ENCODE measurements at regions not wholly inside any gene's neighbourhood (a gene's known extent, or its start where the extent isn't known, plus 50 kb on each side); places are given as distances from the start of the nearest gene placed in this dataset.

DNA sequence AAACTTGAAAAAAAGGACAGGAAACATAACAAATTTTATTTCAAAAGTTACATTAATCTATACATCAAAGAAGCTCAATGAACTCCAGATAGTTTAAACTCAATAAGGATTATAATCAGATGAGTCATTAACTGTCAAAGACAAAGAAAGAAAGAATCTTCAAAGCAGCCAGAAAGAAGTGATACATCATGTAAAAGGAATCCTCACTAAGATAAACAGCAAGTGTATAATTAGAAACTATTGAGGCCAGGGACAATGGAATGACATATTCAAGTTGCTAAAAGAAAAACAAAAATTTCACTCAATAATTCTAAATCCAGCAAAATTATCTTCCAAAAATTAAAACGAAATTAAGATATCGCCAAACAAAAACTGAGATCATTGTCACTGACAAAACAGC, 161.6 kb upstream of the NWD2 start:
- no peak overlapping the region for H3K4me3 ChIP-seq (ENCODE audit: low read length)
- H3K9me3 ChIP-seq (replicated peaks; ENCODE audit: control insufficient read depth, low read depth, low read length) = no peaks in the 10 kb centered on the region
- no peak for DNase-seq
- H3K4me1 ChIP-seq (ENCODE audit: control insufficient read depth, insufficient read depth, low read length) = no peaks in the 10 kb centered on the region
- no peaks in the 10 kb centered on the region for H3K36me3 ChIP-seq (ENCODE audit: control insufficient read depth, insufficient read depth, low read length)
- H3K27me3 ChIP-seq (ENCODE audit: control insufficient read depth, insufficient read depth, low read length) = no peaks in the 10 kb centered on the region
- H3K27ac ChIP-seq (ENCODE audit: low read length) = no peak overlapping the region
- WGBS (ENCODE audit: insufficient coverage) = no CpG with 5 or more reads among the region's 2 CpGs

DNA sequence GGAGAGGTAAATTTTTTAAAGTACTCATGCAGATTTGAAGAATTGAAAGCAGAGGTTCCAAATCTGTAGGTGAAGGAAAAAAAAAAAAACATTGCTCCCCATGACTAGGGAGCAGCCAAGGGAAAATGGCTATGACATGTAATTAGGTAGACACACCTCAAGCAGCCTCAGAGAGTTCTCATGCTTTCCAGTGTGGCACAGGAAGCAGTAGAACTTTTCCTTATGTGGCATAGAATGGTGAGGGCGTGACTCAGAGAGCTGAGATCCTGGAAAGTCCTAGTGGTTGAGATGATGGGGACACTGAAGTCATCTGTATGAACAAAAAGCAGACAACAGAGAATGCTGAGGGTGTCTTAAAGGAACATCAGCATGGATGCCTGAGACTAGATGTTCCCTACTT, 148.6 kb upstream of the NWD2 start:
- no peaks in the 10 kb centered on the region for H3K27me3 ChIP-seq (ENCODE audit: control insufficient read depth, insufficient read depth, low read length)
- DNase-seq = no peak
- WGBS (ENCODE audit: insufficient coverage) = no CpG with 5 or more reads among the region's 1 CpG
- H3K27ac ChIP-seq (ENCODE audit: low read length) = no peak overlapping the region
- no peaks in the 10 kb centered on the region for H3K4me1 ChIP-seq (ENCODE audit: control insufficient read depth, insufficient read depth, low read length)
- no peaks in the 10 kb centered on the region for H3K9me3 ChIP-seq (replicated peaks; ENCODE audit: control insufficient read depth, low read depth, low read length)
- no peak overlapping the region for H3K4me3 ChIP-seq (ENCODE audit: low read length)
- H3K36me3 ChIP-seq (ENCODE audit: control insufficient read depth, insufficient read depth, low read length) = no peaks in the 10 kb centered on the region

DNA sequence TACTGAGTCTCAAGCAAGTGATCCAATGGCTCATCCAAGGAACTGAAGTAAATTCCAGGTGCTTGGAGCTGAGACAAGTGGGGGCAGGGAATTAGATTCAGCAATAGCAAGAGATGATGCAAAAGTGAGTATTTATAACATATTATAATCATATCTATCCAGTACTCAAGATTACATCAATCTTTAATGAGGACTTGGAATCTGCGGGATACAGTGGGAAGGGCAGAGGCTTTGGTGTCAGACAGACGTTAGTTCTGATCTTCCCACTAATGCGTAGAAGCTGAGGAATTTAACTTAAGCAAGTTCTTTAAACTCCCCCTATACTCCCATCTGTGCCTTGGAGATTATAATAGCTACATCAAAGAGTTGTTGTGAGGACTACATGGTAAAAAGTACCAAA, 143.4 kb upstream of the NWD2 start:
- Histone ChIP-seq H3K27me3 (ENCODE audit: control insufficient read depth, insufficient read depth, low read length) (no peaks in the 10 kb centered on the region), H3K4me3 (ENCODE audit: low read length) (no peak overlapping the region), H3K36me3 (ENCODE audit: control insufficient read depth, insufficient read depth, low read length) (no peaks in the 10 kb centered on the region), H3K4me1 (ENCODE audit: control insufficient read depth, insufficient read depth, low read length) (no peaks in the 10 kb centered on the region), H3K27ac (ENCODE audit: low read length) (no peak overlapping the region), H3K9me3 (replicated peaks; ENCODE audit: control insufficient read depth, low read depth, low read length) (no peaks in the 10 kb centered on the region)
- no CpG with 5 or more reads among the region's 3 CpGs for WGBS (ENCODE audit: insufficient coverage)
- DNase-seq = no peak

DNA sequence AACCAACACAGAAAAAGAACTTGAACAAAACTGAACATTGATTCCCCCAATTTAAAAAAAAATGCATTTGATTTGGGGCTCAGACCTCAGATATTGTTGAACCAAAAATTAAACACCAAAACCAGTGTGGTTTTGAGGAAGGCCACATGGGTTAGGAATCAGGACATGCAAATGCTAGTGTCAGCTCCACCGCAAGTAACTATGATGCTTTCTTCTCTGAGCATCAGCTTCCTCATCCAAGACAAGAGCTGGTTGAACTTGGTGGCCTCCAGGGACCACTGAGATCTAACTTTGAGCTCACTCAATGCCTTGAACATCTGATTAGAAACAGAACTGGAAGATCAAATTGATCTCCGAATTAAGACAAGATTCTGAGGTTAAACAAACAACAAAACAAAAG, 142.9 kb upstream of the NWD2 start:
- Histone ChIP-seq H3K9me3 (replicated peaks; ENCODE audit: control insufficient read depth, low read depth, low read length) (no peaks in the 10 kb centered on the region), H3K4me3 (ENCODE audit: low read length) (no peak overlapping the region), H3K36me3 (ENCODE audit: control insufficient read depth, insufficient read depth, low read length) (no peaks in the 10 kb centered on the region), H3K4me1 (ENCODE audit: control insufficient read depth, insufficient read depth, low read length) (no peaks in the 10 kb centered on the region), H3K27ac (ENCODE audit: low read length) (no peak overlapping the region), H3K27me3 (ENCODE audit: control insufficient read depth, insufficient read depth, low read length) (no peaks in the 10 kb centered on the region)
- no peak for DNase-seq
- WGBS (ENCODE audit: insufficient coverage) = 100% methylated on average over 1 of the region's 2 CpGs

DNA sequence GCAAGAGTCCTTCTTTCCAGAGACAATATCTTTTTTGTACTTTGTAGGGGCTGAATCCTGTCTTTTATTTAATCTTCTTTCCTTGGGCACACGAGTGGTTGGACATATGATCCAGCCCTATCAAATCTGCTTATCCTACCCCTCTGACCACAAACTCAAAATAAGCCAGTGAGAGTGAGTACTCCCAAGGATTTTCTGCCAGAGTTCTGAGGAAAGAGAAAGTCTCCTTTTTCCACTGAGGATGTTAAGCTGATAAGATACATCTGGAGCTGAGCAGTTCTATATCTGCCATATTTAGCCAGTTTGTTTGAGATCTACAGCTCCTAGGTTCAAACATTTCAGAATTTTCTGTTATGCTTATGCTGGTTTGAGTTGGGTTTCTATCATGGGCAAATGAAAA, 134.8 kb upstream of the NWD2 start:
- Histone ChIP-seq H3K36me3 (ENCODE audit: control insufficient read depth, insufficient read depth, low read length) (no peaks in the 10 kb centered on the region), H3K27me3 (ENCODE audit: control insufficient read depth, insufficient read depth, low read length) (no peaks in the 10 kb centered on the region), H3K4me1 (ENCODE audit: control insufficient read depth, insufficient read depth, low read length) (no peaks in the 10 kb centered on the region), H3K27ac (ENCODE audit: low read length) (no peak overlapping the region), H3K9me3 (replicated peaks; ENCODE audit: control insufficient read depth, low read depth, low read length) (no peaks in the 10 kb centered on the region), H3K4me3 (ENCODE audit: low read length) (no peak overlapping the region)
- WGBS (ENCODE audit: insufficient coverage) = no CpG with 5 or more reads among the region's 1 CpG
- DNase-seq = no peak

DNA sequence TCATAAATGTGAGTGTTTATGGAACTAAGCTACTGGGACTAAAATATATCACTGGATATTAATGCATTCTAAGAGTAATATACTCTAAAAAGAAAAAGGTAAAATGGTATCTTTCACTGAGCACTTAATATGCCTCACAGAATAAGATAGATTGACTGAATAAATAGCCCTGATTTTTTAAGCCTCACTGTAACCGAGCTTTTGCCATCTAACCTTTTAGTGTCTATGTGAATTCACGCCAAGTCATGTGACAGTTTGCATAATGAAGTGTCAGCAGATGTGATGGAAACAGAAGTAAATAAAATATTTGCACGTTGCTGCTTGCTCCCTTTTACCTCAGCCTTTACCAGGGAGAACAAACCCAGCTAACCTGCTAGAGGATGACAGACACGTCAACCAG, 119.7 kb upstream of the NWD2 start:
- no peaks in the 10 kb centered on the region for H3K4me1 ChIP-seq (ENCODE audit: control insufficient read depth, insufficient read depth, low read length)
- H3K9me3 ChIP-seq (replicated peaks; ENCODE audit: control insufficient read depth, low read depth, low read length) = no peaks in the 10 kb centered on the region
- WGBS (ENCODE audit: insufficient coverage) = 80% methylated on average over 1 of the region's 4 CpGs
- H3K4me3 ChIP-seq (ENCODE audit: low read length) = no peak overlapping the region
- no peak for DNase-seq
- no peak overlapping the region for H3K27ac ChIP-seq (ENCODE audit: low read length)
- H3K36me3 ChIP-seq (ENCODE audit: control insufficient read depth, insufficient read depth, low read length) = no peaks in the 10 kb centered on the region
- H3K27me3 ChIP-seq (ENCODE audit: control insufficient read depth, insufficient read depth, low read length) = no peaks in the 10 kb centered on the region

DNA sequence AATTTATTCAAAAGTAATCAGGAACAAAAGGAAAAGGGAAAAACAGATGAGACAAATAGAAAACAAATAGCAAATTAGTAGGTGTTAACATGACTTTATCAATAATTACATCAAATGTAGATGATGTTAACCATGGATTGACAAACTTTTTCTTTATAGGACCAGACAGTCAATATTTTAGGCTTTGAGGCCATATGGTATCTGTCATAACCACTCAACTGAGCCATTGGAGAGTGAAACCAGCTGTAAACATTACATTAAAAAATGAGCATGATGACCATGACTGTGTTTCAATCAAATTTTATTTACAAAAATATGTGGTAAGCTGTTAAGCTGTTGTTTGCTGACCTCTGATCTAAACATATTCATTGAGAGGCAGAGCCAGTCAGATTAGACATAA, 118.5 kb upstream of the NWD2 start:
- no peak overlapping the region for H3K4me3 ChIP-seq (ENCODE audit: low read length)
- DNase-seq = no peak
- H3K36me3 ChIP-seq (ENCODE audit: control insufficient read depth, insufficient read depth, low read length) = no peaks in the 10 kb centered on the region
- no peaks in the 10 kb centered on the region for H3K9me3 ChIP-seq (replicated peaks; ENCODE audit: control insufficient read depth, low read depth, low read length)
- no peaks in the 10 kb centered on the region for H3K4me1 ChIP-seq (ENCODE audit: control insufficient read depth, insufficient read depth, low read length)
- no peak overlapping the region for H3K27ac ChIP-seq (ENCODE audit: low read length)
- no peaks in the 10 kb centered on the region for H3K27me3 ChIP-seq (ENCODE audit: control insufficient read depth, insufficient read depth, low read length)

DNA sequence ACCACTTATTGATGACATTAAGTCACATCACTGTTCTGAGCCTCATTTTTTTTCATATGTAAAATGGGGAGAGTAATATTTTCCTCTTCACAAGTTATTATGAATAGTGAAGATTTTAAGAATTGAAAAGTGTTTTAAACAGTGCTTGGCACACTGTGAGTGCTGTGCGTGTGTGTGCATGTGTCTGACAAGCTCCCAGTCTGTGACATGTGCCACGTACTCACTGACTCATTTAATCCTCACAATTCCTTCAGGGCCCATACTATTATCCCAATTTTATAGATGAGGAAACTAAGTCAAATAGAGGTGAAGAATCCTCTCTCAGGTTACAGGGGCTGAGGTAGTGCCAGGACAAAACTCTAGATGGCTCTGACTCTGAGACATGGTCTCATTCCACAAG, 114.1 kb upstream of the NWD2 start:
- WGBS (ENCODE audit: insufficient coverage) = no CpG with 5 or more reads among the region's 2 CpGs
- Histone ChIP-seq H3K36me3 (ENCODE audit: control insufficient read depth, insufficient read depth, low read length) (no peaks in the 10 kb centered on the region), H3K27me3 (ENCODE audit: control insufficient read depth, insufficient read depth, low read length) (no peaks in the 10 kb centered on the region), H3K4me1 (ENCODE audit: control insufficient read depth, insufficient read depth, low read length) (no peaks in the 10 kb centered on the region), H3K4me3 (ENCODE audit: low read length) (no peak overlapping the region), H3K9me3 (replicated peaks; ENCODE audit: control insufficient read depth, low read depth, low read length) (no peaks in the 10 kb centered on the region), H3K27ac (ENCODE audit: low read length) (no peak overlapping the region)
- DNase-seq = no peak

DNA sequence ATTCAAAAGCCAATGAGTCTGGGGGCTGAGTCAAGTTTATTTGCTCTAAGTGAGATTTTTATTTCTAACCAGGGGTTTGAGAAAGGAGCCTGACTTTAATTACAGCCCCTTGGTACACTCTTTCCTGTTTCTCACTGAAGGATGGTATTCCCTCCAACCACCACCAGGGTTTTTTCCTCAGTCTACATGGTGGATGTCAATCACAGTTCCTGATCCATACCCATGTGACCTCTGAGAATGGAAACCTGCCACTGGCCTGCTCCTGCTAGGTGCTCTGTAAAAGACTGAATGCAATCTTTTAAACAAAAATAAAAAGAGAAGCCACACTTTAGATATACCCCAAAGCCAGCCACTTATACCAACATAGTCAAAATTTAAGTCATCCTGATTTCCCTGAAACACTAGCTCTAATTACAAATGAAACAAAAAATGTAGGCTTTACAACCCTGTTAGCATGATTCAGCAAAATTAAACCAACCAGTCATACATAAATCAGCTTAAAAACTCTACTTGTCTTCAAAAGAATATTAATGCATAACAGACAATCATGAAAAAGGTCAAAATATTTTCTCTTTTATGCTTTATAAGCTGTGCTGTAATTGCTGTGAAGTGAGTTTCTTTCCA, 112.1 kb upstream of the NWD2 start:
- Histone ChIP-seq H3K4me3 (ENCODE audit: low read length) (no peak overlapping the region), H3K9me3 (replicated peaks; ENCODE audit: control insufficient read depth, low read depth, low read length) (no peaks in the 10 kb centered on the region), H3K27me3 (ENCODE audit: control insufficient read depth, insufficient read depth, low read length) (no peaks in the 10 kb centered on the region), H3K4me1 (ENCODE audit: control insufficient read depth, insufficient read depth, low read length) (no peaks in the 10 kb centered on the region), H3K27ac (ENCODE audit: low read length) (no peak overlapping the region), H3K36me3 (ENCODE audit: control insufficient read depth, insufficient read depth, low read length) (no peaks in the 10 kb centered on the region)
- DNase-seq = no peak

DNA sequence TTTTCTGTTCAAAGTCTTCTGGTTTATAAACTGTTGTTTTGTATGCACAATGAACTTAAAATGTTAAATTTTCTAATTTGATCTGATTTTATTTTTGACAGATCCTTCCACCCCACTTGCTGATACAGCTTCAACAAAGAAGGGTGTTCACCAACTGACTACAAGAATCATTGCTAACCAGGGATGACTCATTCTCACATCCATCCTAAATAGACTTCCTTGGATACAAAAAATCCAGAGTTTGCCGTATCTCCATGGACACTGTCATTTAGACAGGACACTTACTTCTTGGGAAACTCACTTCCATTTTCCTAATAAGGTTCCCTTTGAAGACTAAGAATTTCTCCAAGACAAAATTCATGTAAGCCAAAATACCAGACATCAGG, 111.6 kb upstream of the NWD2 start:
- Histone ChIP-seq H3K9me3 (replicated peaks; ENCODE audit: control insufficient read depth, low read depth, low read length) (no peaks in the 10 kb centered on the region), H3K4me1 (ENCODE audit: control insufficient read depth, insufficient read depth, low read length) (no peaks in the 10 kb centered on the region), H3K27ac (ENCODE audit: low read length) (no peak overlapping the region), H3K36me3 (ENCODE audit: control insufficient read depth, insufficient read depth, low read length) (no peaks in the 10 kb centered on the region), H3K4me3 (ENCODE audit: low read length) (no peak overlapping the region), H3K27me3 (ENCODE audit: control insufficient read depth, insufficient read depth, low read length) (no peaks in the 10 kb centered on the region)
- 88% methylated on average over 1 of the region's 1 CpG for WGBS (ENCODE audit: insufficient coverage)
- DNase-seq = no peak

DNA sequence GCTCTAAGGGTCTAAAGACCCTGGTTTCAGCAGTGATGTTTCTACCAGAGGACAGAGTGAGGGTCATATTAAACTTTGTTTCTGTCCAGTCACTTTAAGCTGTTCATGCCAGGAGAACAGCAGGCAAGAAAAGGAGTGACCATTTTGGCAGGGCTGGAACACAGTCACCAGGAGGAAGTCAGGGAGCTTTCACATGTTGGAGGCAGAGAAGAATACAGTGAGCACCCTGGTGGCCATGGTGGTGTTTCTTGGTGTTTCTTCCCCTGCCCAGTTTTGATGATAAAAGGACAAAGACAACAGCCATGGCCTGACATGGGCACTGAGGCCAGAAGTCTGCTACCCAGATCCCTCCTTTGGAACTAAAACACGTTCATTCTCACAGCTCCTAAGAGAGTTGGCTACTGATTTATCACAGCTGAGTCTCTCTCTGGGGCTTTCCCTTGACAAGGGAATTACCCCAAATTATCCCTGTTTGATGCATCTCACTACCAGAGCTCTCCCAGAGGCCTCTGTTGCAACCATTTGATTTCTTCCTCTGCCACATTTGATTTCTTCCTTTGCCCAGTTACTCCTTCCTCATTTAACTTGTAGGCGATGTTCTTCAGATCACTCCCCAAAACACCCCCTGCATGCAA, 106.4 kb upstream of the NWD2 start:
- H3K4me1 ChIP-seq (ENCODE audit: control insufficient read depth, insufficient read depth, low read length) = no peaks in the 10 kb centered on the region
- 15% methylated on average over 1 of the region's 2 CpGs for WGBS (ENCODE audit: insufficient coverage)

More for the DNA sequence above, 106.4 kb upstream of the NWD2 start:
- Histone ChIP-seq H3K4me3 (ENCODE audit: low read length) (no peak overlapping the region), H3K9me3 (replicated peaks; ENCODE audit: control insufficient read depth, low read depth, low read length) (no peaks in the 10 kb centered on the region), H3K27ac (ENCODE audit: low read length) (no peak overlapping the region), H3K27me3 (ENCODE audit: control insufficient read depth, insufficient read depth, low read length) (no peaks in the 10 kb centered on the region), H3K36me3 (ENCODE audit: control insufficient read depth, insufficient read depth, low read length) (no peaks in the 10 kb centered on the region)
- DNase-seq = no peak
